K562 (cell line): ENCODE measurements at regions not wholly inside any gene's neighbourhood (a gene's known extent, or its start where the extent isn't known, plus 50 kb on each side); places are given as distances from the start of the nearest gene placed in this dataset.

ENCODE experiments used
- ATAC-seq: fragments of 200-7000 bp; cut with Tn5 transposase; 3 replicates; pipeline ENCODE4 v1.9.1; 2020; ENCODE audit warnings: moderate library complexity
- BruUV-seq: library from RNA; stranded (reverse); fragments of 400-500 nt; replicated peaks from 2 replicates; lab custom pipeline; 2021; lab: Mats Ljungman, UMichigan
- CTCF ChIA-PET: fragments of 300-600 bp; formaldehyde crosslinking; extraction: SDS; loops from one replicate; lab custom pipeline; 2021; ENCODE audit warnings: low intra/inter-chr PET ratio; lab: Yijun Ruan, JAX
- POLR2A ChIA-PET: fragments of 300-600, 350-650 bp; sonication (Branson Sonifier 250); formaldehyde crosslinking; extraction: SDS; loops from one replicate; lab custom pipeline; 2021; ENCODE audit warnings: antibody characterized with exemption, inconsistent platforms; lab: Yijun Ruan, JAX
- DNase-seq, 4 experiments: peaks; one replicate each; pipeline versions ENCODE4 v3.0.0 to v3.0.0-alpha.2; 2011 to 2018; ENCODE audit warnings: low spot score in 3 of 4, mixed read lengths in 3 of 4; ENCODE audit errors: extremely low read depth in 1 of 4
- FAIRE-seq: peaks from 2 replicates; lab custom pipeline; 2011; peaks lifted over from hg19 to GRCh38; lab: Jason Lieb, UNC
- H2AFZ ChIP-seq: 2 replicates; pipeline ENCODE4 v1.6.0; 2011; ENCODE audit warnings: low read depth, low read length, control low read depth, inconsistent platforms
- H3K27ac ChIP-seq: fragments of 200-600 bp; 3 replicates; pipeline ENCODE4 v1.8.0; 2011; ENCODE audit warnings: low read depth, mild to moderate bottlenecking, control low read depth, inconsistent platforms, low read length, moderate library complexity, mixed read lengths; ENCODE audit errors: extremely low read depth
- H3K27me3 ChIP-seq, 2 experiments: fragments of 300-600 bp in 1 of 2; 2 replicates in 1 of 2; 3 replicates in 1 of 2; pipeline versions ENCODE4 v1.6.0 to v1.8.0; 2011; ENCODE audit warnings: inconsistent platforms in 2 of 2, low read length in 2 of 2, mild to moderate bottlenecking in 1 of 2, mixed read lengths in 1 of 2, moderate library complexity in 1 of 2; ENCODE audit not compliant: control insufficient read depth in 2 of 2, insufficient read depth in 2 of 2
- H3K36me3 ChIP-seq: fragments of 300-600 bp; 3 replicates; pipeline ENCODE4 v1.8.0; 2011; ENCODE audit warnings: mild to moderate bottlenecking, low read length, inconsistent platforms; ENCODE audit not compliant: control insufficient read depth, insufficient read depth
- H3K4me1 ChIP-seq, 2 experiments: fragments of 200-600 bp in 1 of 2; replicated peaks in 1 of 2; 2 replicates in 1 of 2; 3 replicates in 1 of 2; pipeline versions ENCODE4 v1.5.1 to v1.8.0; 2011; ENCODE audit warnings: inconsistent platforms in 2 of 2, low read length in 2 of 2, mild to moderate bottlenecking in 1 of 2, mixed read lengths in 1 of 2, moderate library complexity in 1 of 2; ENCODE audit not compliant: control insufficient read depth in 2 of 2, insufficient read depth in 2 of 2
- H3K4me2 ChIP-seq: 2 replicates; pipeline ENCODE4 v1.6.1; 2011; ENCODE audit warnings: low read length, control low read depth, inconsistent platforms, mixed read lengths; ENCODE audit not compliant: insufficient read depth
- H3K4me3 ChIP-seq: fragments of 200-600 bp; sonication (generic), shearing (Covaris generic); 2 replicates; pipeline ENCODE4 v1.5.1; 2016; ENCODE audit warnings: control low read depth, inconsistent platforms
- H3K79me2 ChIP-seq: fragments of 200-600 bp; 3 replicates; pipeline ENCODE4 v1.8.0; 2011; ENCODE audit warnings: low read length, inconsistent platforms; ENCODE audit not compliant: control insufficient read depth, insufficient read depth
- H3K9ac ChIP-seq, 2 experiments: 2 replicates each; pipeline versions ENCODE4 v1.6.0 to v1.6.1; 2011; ENCODE audit warnings: low read depth in 2 of 2, low read length in 2 of 2, control low read depth in 1 of 2, inconsistent platforms in 1 of 2, mild to moderate bottlenecking in 1 of 2, mixed read lengths in 1 of 2; ENCODE audit not compliant: insufficient read depth in 1 of 2
- H3K9me1 ChIP-seq: one replicate; pipeline ENCODE4 v1.6.0; 2011; ENCODE audit warnings: inconsistent platforms, mild to moderate bottlenecking, low read length, moderate library complexity; ENCODE audit not compliant: control insufficient read depth, insufficient read depth
- H3K9me3 ChIP-seq: replicated peaks from 2 replicates; pipeline ENCODE4 v1.5.1; 2011; ENCODE audit warnings: low read depth, low read length, inconsistent platforms; ENCODE audit not compliant: control insufficient read depth, insufficient read depth
- H4K20me1 ChIP-seq: replicated peaks from 2 replicates; pipeline ENCODE4 v1.6.1; 2011; ENCODE audit warnings: low read length, inconsistent platforms, mixed read lengths; ENCODE audit not compliant: control insufficient read depth, insufficient read depth
- ASH1L ChIP-seq: fragments of 450-650 bp; IDR thresholded peaks from 2 replicates; pipeline ENCODE4 v1.6.1; 2018; ENCODE audit warnings: borderline replicate concordance, mild to moderate bottlenecking, low read depth; ENCODE audit not compliant: partially characterized antibody
- CEBPB ChIP-seq: fragments of 450-650 bp; IDR thresholded peaks from 2 replicates; pipeline ENCODE4 v1.6.1; 2016; ENCODE audit warnings: missing genetic modification characterization, missing compliant biosample characterization
- KDM2B ChIP-seq: fragments of 250-450 bp; sonication (Bioruptor Pico); IDR thresholded peaks from 2 replicates; pipeline ENCODE4 v1.8.0; 2021; ENCODE audit warnings: mild to moderate bottlenecking, moderate library complexity
- ZKSCAN3 ChIP-seq: fragments of 250-450 bp; sonication (Bioruptor Pico); IDR thresholded peaks from 2 replicates; pipeline ENCODE4 v1.4.0; 2020
- WGBS: fragments of 100-300 bp; shearing (Covaris generic); methylation state at CpG from one replicate; pipeline ENCODE4 v1.1.6; 2016; ENCODE audit warnings: low coverage, mixed read lengths; ENCODE audit not compliant: insufficient coverage; ENCODE audit errors: missing lambda C conversion rate; 5-methylcytosine and 5-hydroxymethylcytosine counted together
- in situ Hi-C: fragments of 300-500 bp; cut with MboI; formaldehyde crosslinking; loops from 4 replicates; pipeline ENCODE4 v1.15.0; 2018; ENCODE audit warnings: inconsistent platforms, mixed read lengths
- intact Hi-C: fragments of 100-400 bp; cut with micrococcal nuclease; formaldehyde crosslinking; loops from 2 replicates; pipeline ENCODE4 v1.14.2; 2022
- TF ChIP-seq, protein P1 (sequence below): sonication (generic); formaldehyde crosslinking; IDR thresholded peaks from 2 replicates; pipeline ENCODE4 v1.8.1; 2023; ENCODE audit warnings: mild to moderate bottlenecking, missing genetic modification reagents
- TF ChIP-seq, protein P2 (sequence below): sonication (generic); formaldehyde crosslinking; IDR thresholded peaks from 2 replicates; pipeline ENCODE4 v1.9.0; 2022; ENCODE audit warnings: mild to moderate bottlenecking, missing genetic modification reagents
- TF ChIP-seq, protein P3 (sequence below): fragments of 450-650 bp; formaldehyde crosslinking; conservative IDR thresholded peaks from 2 replicates; pipeline ENCODE4 v1.4.0; 2022; ENCODE audit warnings: mild to moderate bottlenecking, missing genetic modification characterization

GRCh38 chr16:65410801-65411200 lies 288.9 kb upstream of the CDH11 start (continued):
- TF ChIP-seq, protein P1, sequence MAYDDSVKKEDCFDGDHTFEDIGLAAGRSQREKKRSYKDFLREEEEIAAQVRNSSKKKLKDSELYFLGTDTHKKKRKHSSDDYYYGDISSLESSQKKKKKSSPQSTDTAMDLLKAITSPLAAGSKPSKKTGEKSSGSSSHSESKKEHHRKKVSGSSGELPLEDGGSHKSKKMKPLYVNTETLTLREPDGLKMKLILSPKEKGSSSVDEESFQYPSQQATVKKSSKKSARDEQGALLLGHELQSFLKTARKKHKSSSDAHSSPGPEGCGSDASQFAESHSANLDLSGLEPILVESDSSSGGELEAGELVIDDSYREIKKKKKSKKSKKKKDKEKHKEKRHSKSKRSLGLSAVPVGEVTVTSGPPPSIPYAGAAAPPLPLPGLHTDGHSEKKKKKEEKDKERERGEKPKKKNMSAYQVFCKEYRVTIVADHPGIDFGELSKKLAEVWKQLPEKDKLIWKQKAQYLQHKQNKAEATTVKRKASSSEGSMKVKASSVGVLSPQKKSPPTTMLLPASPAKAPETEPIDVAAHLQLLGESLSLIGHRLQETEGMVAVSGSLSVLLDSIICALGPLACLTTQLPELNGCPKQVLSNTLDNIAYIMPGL (CRISPR knock-in tag) = no peak
- TF ChIP-seq, protein P2, sequence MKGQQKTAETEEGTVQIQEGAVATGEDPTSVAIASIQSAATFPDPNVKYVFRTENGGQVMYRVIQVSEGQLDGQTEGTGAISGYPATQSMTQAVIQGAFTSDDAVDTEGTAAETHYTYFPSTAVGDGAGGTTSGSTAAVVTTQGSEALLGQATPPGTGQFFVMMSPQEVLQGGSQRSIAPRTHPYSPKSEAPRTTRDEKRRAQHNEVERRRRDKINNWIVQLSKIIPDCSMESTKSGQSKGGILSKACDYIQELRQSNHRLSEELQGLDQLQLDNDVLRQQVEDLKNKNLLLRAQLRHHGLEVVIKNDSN (CRISPR knock-in tag) = no peak
- TF ChIP-seq, protein P3, sequence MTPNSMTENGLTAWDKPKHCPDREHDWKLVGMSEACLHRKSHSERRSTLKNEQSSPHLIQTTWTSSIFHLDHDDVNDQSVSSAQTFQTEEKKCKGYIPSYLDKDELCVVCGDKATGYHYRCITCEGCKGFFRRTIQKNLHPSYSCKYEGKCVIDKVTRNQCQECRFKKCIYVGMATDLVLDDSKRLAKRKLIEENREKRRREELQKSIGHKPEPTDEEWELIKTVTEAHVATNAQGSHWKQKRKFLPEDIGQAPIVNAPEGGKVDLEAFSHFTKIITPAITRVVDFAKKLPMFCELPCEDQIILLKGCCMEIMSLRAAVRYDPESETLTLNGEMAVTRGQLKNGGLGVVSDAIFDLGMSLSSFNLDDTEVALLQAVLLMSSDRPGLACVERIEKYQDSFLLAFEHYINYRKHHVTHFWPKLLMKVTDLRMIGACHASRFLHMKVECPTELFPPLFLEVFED = no peak

- WGBS = 3% methylated on average over 2 of the region's 2 CpGs
- H3K36me3 ChIP-seq = no peaks in the 10 kb centered on the region
- H3K9ac ChIP-seq = no peak overlapping the region
- ChIA-PET POLR2A (no interaction called here), CTCF (no interaction called here)
- no peaks in the 10 kb centered on the region for H4K20me1 ChIP-seq
- TF ChIP-seq ASH1L (no peak), ZKSCAN3 (CRISPR knock-in tag) (no peak), KDM2B (CRISPR knock-in tag) (no peak), CEBPB (tag) (no peak)
- no peak for ATAC-seq
- H3K4me2 ChIP-seq = no peak overlapping the region
- H2AFZ ChIP-seq = no peak overlapping the region
- no peak overlapping the region for H3K4me3 ChIP-seq
- H3K9me3 ChIP-seq = no peaks in the 10 kb centered on the region
- no peak for FAIRE-seq
- no peaks in the 10 kb centered on the region for H3K79me2 ChIP-seq
- no peaks in the 10 kb centered on the region for H3K27me3 ChIP-seq
- no TSS peak for BruUV-seq
- no peak for DNase-seq
- intact Hi-C loops (no loop called here), in situ Hi-C loops (no loop called here)
- no peaks in the 10 kb centered on the region for H3K4me1 ChIP-seq
- H3K27ac ChIP-seq = no peak overlapping the region
- H3K9me1 ChIP-seq = no peaks in the 10 kb centered on the region
Measured at GRCh38 chr16:65409510-65409909, 287.6 kb upstream of the CDH11 start.
